GM23248 (cell line): ENCODE measurements at regions not wholly inside any gene's neighbourhood (a gene's known extent, or its start where the extent isn't known, plus 50 kb on each side); places are given as distances from the start of the nearest gene placed in this dataset.

Experiments
- DNase-seq: peaks from one replicate; pipeline ENCODE4 v3.0.0-alpha.2; 2015
- H2AFZ ChIP-seq: fragments of 200-600 bp; sonication (generic); 2 replicates; pipeline ENCODE4 v1.6.1; 2016; ENCODE audit warnings: antibody characterized with exemption
- H3F3A ChIP-seq: fragments of 200-600 bp; sonication (generic); 2 replicates; pipeline ENCODE4 v1.6.1; 2016; ENCODE audit warnings: mild to moderate bottlenecking, antibody characterized with exemption, mixed run types; ENCODE audit not compliant: insufficient read depth
- H3K27ac ChIP-seq: fragments of 200-600 bp; sonication (generic); 2 replicates; pipeline ENCODE4 v1.5.1; 2016; ENCODE audit warnings: mild to moderate bottlenecking
- H3K27me3 ChIP-seq: fragments of 200-600 bp; sonication (generic); replicated peaks from 2 replicates; pipeline ENCODE4 v1.6.1; 2016; ENCODE audit warnings: mild to moderate bottlenecking; ENCODE audit not compliant: insufficient read depth
- H3K36me3 ChIP-seq: fragments of 200-600 bp; sonication (generic); 2 replicates; pipeline ENCODE4 v1.6.1; 2016; ENCODE audit warnings: low read depth, mild to moderate bottlenecking
- H3K4me1 ChIP-seq: fragments of 200-600 bp; sonication (generic); 2 replicates; pipeline ENCODE4 v1.6.1; 2016; ENCODE audit warnings: mild to moderate bottlenecking; ENCODE audit not compliant: insufficient read depth
- H3K4me2 ChIP-seq: fragments of 200-600 bp; sonication (generic); one replicate; pipeline ENCODE4 v1.6.1; 2016; ENCODE audit warnings: mild to moderate bottlenecking; ENCODE audit not compliant: unreplicated experiment
- H3K4me3 ChIP-seq: fragments of 200-600 bp; sonication (generic); 2 replicates; pipeline ENCODE4 v1.5.1; 2016; ENCODE audit warnings: mild to moderate bottlenecking
- H3K79me2 ChIP-seq: fragments of 200-600 bp; sonication (generic); 2 replicates; pipeline ENCODE4 v1.6.1; 2016; ENCODE audit warnings: mild to moderate bottlenecking; ENCODE audit not compliant: insufficient read depth
- H3K9ac ChIP-seq: fragments of 200-600 bp; sonication (generic); 2 replicates; pipeline ENCODE4 v1.6.1; 2016; ENCODE audit warnings: mild to moderate bottlenecking
- H3K9me2 ChIP-seq: fragments of 200-600 bp; sonication (generic); 2 replicates; pipeline ENCODE4 v1.6.1; 2016; ENCODE audit warnings: mixed run types, mild to moderate bottlenecking, moderate library complexity; ENCODE audit not compliant: insufficient read depth
- H3K9me3 ChIP-seq: fragments of 200-600 bp; sonication (generic); one replicate; pipeline ENCODE4 v1.6.1; 2017; ENCODE audit warnings: low read depth
- H4K20me1 ChIP-seq: fragments of 200-600 bp; sonication (generic); 2 replicates; pipeline ENCODE4 v1.6.0; 2016; ENCODE audit not compliant: insufficient read depth
- EZH2 ChIP-seq: fragments of 200-600 bp; sonication (generic); IDR thresholded peaks from 2 replicates; pipeline ENCODE4 v1.6.1; 2018; ENCODE audit warnings: antibody characterized with exemption, mild to moderate bottlenecking; ENCODE audit not compliant: insufficient read depth, poor library complexity, severe bottlenecking
- EZH2phosphoT487 ChIP-seq: fragments of 200-600 bp; sonication (generic); IDR thresholded peaks from 2 replicates; pipeline ENCODE4 v1.6.1; 2018; ENCODE audit warnings: antibody characterized with exemption, moderate library complexity, mild to moderate bottlenecking, low read depth; ENCODE audit not compliant: insufficient read depth
- WGBS, 2 experiments: methylation state at CpG; one replicate each; pipeline ENCODE4 v1.1.6; 2015 to 2017; ENCODE audit warnings: low lambda C conversion rate in 2 of 2, low coverage in 1 of 2; ENCODE audit errors: missing lambda C conversion rate in 2 of 2; 5-methylcytosine and 5-hydroxymethylcytosine counted together
- in situ Hi-C: fragments of 300-500 bp; cut with MboI; formaldehyde crosslinking; loops from 2 replicates; pipeline ENCODE4 v1.15.0; 2020

- no peaks in the 10 kb centered on the region for H3K9me3 ChIP-seq
- TF ChIP-seq EZH2 (no peak), EZH2phosphoT487 (no peak)
- no peak overlapping the region for H3K4me2 ChIP-seq
- H3K4me1 ChIP-seq, result no peaks in the 10 kb centered on the region
- in situ Hi-C loops, result no loop called here
- 20 to 21% methylated on average over 3 of the region's 3 CpGs for WGBS, 2 experiments
- no peak overlapping the region for H3K4me3 ChIP-seq
- no peaks in the 10 kb centered on the region for H3K36me3 ChIP-seq
- H3K27me3 ChIP-seq, result no peaks in the 10 kb centered on the region
- DNase-seq, result no peak
- no peak overlapping the region for H3K27ac ChIP-seq
- H3K79me2 ChIP-seq, result no peaks in the 10 kb centered on the region
- H2AFZ ChIP-seq, result no peak overlapping the region
- H3F3A ChIP-seq, result no peaks in the 10 kb centered on the region
- no peak overlapping the region for H3K9ac ChIP-seq
- no peaks in the 10 kb centered on the region for H4K20me1 ChIP-seq
- H3K9me2 ChIP-seq, result no peaks in the 10 kb centered on the region
These were observed 161.6 kb downstream of the TMEM18 start for GRCh38 chr2:515441-516127.

- WGBS, 2 experiments, result 26 to 36% methylated on average over 2 of the region's 2 CpGs
- no peak for DNase-seq
- Histone ChIP-seq H3K79me2 (no peaks in the 10 kb centered on the region), H3K9me2 (no peaks in the 10 kb centered on the region), H3F3A (no peaks in the 10 kb centered on the region), H3K4me3 (no peak overlapping the region), H3K27me3 (no peaks in the 10 kb centered on the region), H3K4me1 (no peaks in the 10 kb centered on the region), H2AFZ (no peak overlapping the region), H4K20me1 (no peaks in the 10 kb centered on the region), H3K9me3 (no peaks in the 10 kb centered on the region), H3K4me2 (no peak overlapping the region), H3K9ac (no peak overlapping the region), H3K36me3 (no peaks in the 10 kb centered on the region), H3K27ac (no peak overlapping the region)
- in situ Hi-C loops, result no loop called here
- no peak for TF ChIP-seq EZH2
- no peak for TF ChIP-seq EZH2phosphoT487
These were observed 163.1 kb downstream of the TMEM18 start for GRCh38 chr2:513981-514706.

GRCh38 chr2:510839-511238, 166.4 kb downstream of the TMEM18 start:
- H3K36me3 ChIP-seq, result no peaks in the 10 kb centered on the region
- 8 to 9% methylated on average over 1 of the region's 1 CpG for WGBS, 2 experiments

GRCh38 chr2:509888-510287, 167.3 kb downstream of the TMEM18 start:
- no peak for DNase-seq
- H3F3A ChIP-seq, result no peaks in the 10 kb centered on the region
- H3K4me1 ChIP-seq, result no peaks in the 10 kb centered on the region
- H3K79me2 ChIP-seq, result no peaks in the 10 kb centered on the region
- H3K4me2 ChIP-seq, result no peak overlapping the region
- no peaks in the 10 kb centered on the region for H3K9me2 ChIP-seq
- H3K27ac ChIP-seq, result no peak overlapping the region
- H4K20me1 ChIP-seq, result no peaks in the 10 kb centered on the region
- H3K9me3 ChIP-seq, result no peaks in the 10 kb centered on the region
- WGBS, 2 experiments, result 19 to 23% methylated on average over 4 of the region's 4 CpGs
- no peak overlapping the region for H3K4me3 ChIP-seq
- no peak overlapping the region for H3K9ac ChIP-seq
- H3K36me3 ChIP-seq, result no peaks in the 10 kb centered on the region
- H3K27me3 ChIP-seq, result no peaks in the 10 kb centered on the region
- in situ Hi-C loops, result no loop called here
- TF ChIP-seq EZH2phosphoT487, result no peak
- TF ChIP-seq EZH2, result no peak
- no peak overlapping the region for H2AFZ ChIP-seq

More at GRCh38 chr2:510839-511238, 166.4 kb downstream of the TMEM18 start:
- Histone ChIP-seq H3F3A (no peaks in the 10 kb centered on the region), H3K27ac (no peak overlapping the region), H3K4me1 (no peaks in the 10 kb centered on the region), H3K4me3 (no peak overlapping the region), H3K27me3 (no peaks in the 10 kb centered on the region), H3K9me3 (no peaks in the 10 kb centered on the region), H3K9ac (no peak overlapping the region), H3K79me2 (no peaks in the 10 kb centered on the region), H2AFZ (no peak overlapping the region), H3K9me2 (no peaks in the 10 kb centered on the region), H3K4me2 (no peak overlapping the region), H4K20me1 (no peaks in the 10 kb centered on the region)
- in situ Hi-C loops, result no loop called here
- TF ChIP-seq EZH2 (no peak), EZH2phosphoT487 (no peak)
- no peak for DNase-seq

DNA sequence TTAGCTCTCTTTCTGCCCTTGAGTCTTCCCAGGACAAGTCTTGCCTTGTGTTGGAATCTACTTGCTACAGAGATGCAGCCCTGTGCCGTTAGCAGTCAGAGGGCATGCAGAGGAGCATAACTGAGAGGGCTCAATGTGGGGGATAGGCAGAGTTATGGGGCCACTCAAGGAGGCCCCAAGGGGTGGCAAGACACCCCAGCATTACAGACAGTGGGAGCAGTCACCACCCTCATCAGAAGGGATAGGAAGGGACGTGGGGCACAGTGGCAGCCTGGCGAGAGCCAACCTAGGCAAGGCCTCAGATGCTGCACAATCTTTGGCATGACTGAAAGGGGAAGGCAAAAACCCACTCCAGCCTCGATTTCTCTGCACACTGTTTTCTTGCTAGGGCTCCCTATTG, 169.1 kb downstream of the TMEM18 start:
- H3K27ac ChIP-seq, result no peak overlapping the region
- H3K79me2 ChIP-seq, result no peaks in the 10 kb centered on the region
- in situ Hi-C loops, result no loop called here
- no peaks in the 10 kb centered on the region for H4K20me1 ChIP-seq
- H2AFZ ChIP-seq, result no peak overlapping the region
- H3K4me1 ChIP-seq, result no peaks in the 10 kb centered on the region
- no peak overlapping the region for H3K9ac ChIP-seq
- H3K36me3 ChIP-seq, result no peaks in the 10 kb centered on the region
- H3K9me2 ChIP-seq, result no peaks in the 10 kb centered on the region
- no peak overlapping the region for H3K4me2 ChIP-seq
- 21 to 26% methylated on average over 4 of the region's 4 CpGs for WGBS, 2 experiments
- H3K9me3 ChIP-seq, result no peaks in the 10 kb centered on the region
- H3K27me3 ChIP-seq, result no peaks in the 10 kb centered on the region
- DNase-seq, result no peak
- no peak for TF ChIP-seq EZH2phosphoT487
- TF ChIP-seq EZH2, result no peak
- H3F3A ChIP-seq, result no peaks in the 10 kb centered on the region
- H3K4me3 ChIP-seq, result no peak overlapping the region
